T-cell (primary cell): ENCODE measurements at regions not wholly inside any gene's neighbourhood (a gene's known extent, or its start where the extent isn't known, plus 50 kb on each side); places are given as distances from the start of the nearest gene placed in this dataset.

Experiments used
- ATAC-seq, 4 experiments: fragments of 200-7000 bp in 3 of 4; fragments of 150-1000 bp in 1 of 4; cut with Tn5 transposase; replicated peaks in 1 of 4; 1 replicate in 3 of 4; 2 replicates in 1 of 4; pipeline ENCODE4 v1.10.0; 2021; ENCODE audit warnings: moderate library complexity in 3 of 4, mild to moderate bottlenecking in 2 of 4, moderate number of reproducible peaks in 1 of 4
- CTCF ChIA-PET, 2 donors: fragments of 300-600 bp; sonication (Branson Sonifier 250); formaldehyde crosslinking; loops; one replicate each; lab custom pipeline; 2022; ENCODE audit warnings: antibody characterized with exemption in 2 of 2; lab: Charles Lee
- POLR2A ChIA-PET, 2 donors: fragments of 300-600 bp; sonication (Branson Sonifier 250); formaldehyde crosslinking; loops; one replicate each; lab custom pipeline; 2022; ENCODE audit warnings: antibody characterized with exemption in 2 of 2; lab: Charles Lee
- DNase-seq, 35 experiments: peaks; one replicate each; pipeline versions ENCODE4 v3.0.0 to v3.0.0-alpha.2; 2013 to 2023
- H3K27ac ChIP-seq: one replicate; pipeline ENCODE4 v1.5.1; 2013; ENCODE audit warnings: low read length
- H3K27me3 ChIP-seq, 2 experiments: replicated peaks in 1 of 2; 1 replicate in 1 of 2; 2 replicates in 1 of 2; pipeline versions ENCODE4 v1.6.1 to v1.7.0; 2013; ENCODE audit warnings: low read length in 1 of 2, mixed read lengths in 1 of 2; ENCODE audit not compliant: control insufficient read depth in 2 of 2, insufficient read depth in 2 of 2; ENCODE audit errors: extremely low read depth in 1 of 2
- H3K36me3 ChIP-seq, 2 donors: 1 replicate in 1 of 2; 2 replicates in 1 of 2; pipeline versions ENCODE4 v1.6.1 to v1.7.0; 2013; ENCODE audit warnings: low read length in 1 of 2; ENCODE audit not compliant: control insufficient read depth in 2 of 2, insufficient read depth in 1 of 2; ENCODE audit errors: extremely low read depth in 1 of 2
- H3K4me1 ChIP-seq, 2 experiments: 1 replicate in 1 of 2; 2 replicates in 1 of 2; pipeline versions ENCODE4 v1.6.1 to v1.7.0; 2013; ENCODE audit warnings: low read length in 2 of 2, mixed read lengths in 1 of 2; ENCODE audit not compliant: insufficient read depth in 2 of 2, control insufficient read depth in 1 of 2; ENCODE audit errors: extremely low read depth in 1 of 2
- H3K4me3 ChIP-seq, 2 donors: 1 replicate in 1 of 2; 2 replicates in 1 of 2; pipeline versions ENCODE4 v1.5.1 to v1.7.0; 2013; ENCODE audit warnings: mild to moderate bottlenecking in 2 of 2, low read length in 1 of 2, moderate library complexity in 1 of 2; ENCODE audit not compliant: control insufficient read depth in 1 of 2; ENCODE audit errors: extremely low read depth in 1 of 2
- H3K9me3 ChIP-seq: 2 replicates; pipeline ENCODE4 v1.7.0; 2013
- H3K27ac Mint-ChIP-seq, 2 donors: one replicate each; pipeline ENCODE4 v1.8.0; 2020 to 2021; ENCODE audit warnings: mild to moderate bottlenecking in 2 of 2, mixed read lengths in 2 of 2
- H3K27me3 Mint-ChIP-seq, 2 donors: one replicate each; pipeline ENCODE4 v1.8.0; 2021 to 2022; ENCODE audit warnings: mixed read lengths in 2 of 2
- H3K36me3 Mint-ChIP-seq: one replicate; pipeline ENCODE4 v1.8.0; 2021; ENCODE audit warnings: mixed read lengths
- H3K4me1 Mint-ChIP-seq, 3 donors: one replicate each; pipeline ENCODE4 v1.8.0; 2020 to 2022; ENCODE audit warnings: mixed read lengths in 3 of 3, mild to moderate bottlenecking in 1 of 3
- H3K4me3 Mint-ChIP-seq, 3 donors: one replicate each; pipeline ENCODE4 v1.8.0; 2020 to 2022; ENCODE audit warnings: mild to moderate bottlenecking in 3 of 3, mixed read lengths in 3 of 3, moderate library complexity in 3 of 3
- H3K9me3 Mint-ChIP-seq, 3 donors: one replicate each; pipeline ENCODE4 v1.8.0; 2020 to 2022; ENCODE audit warnings: mixed read lengths in 3 of 3
- WGBS: methylation state at CpG from one replicate; pipeline ENCODE4 v1.1.5; 2013; ENCODE audit warnings: missing lambda C conversion rate; ENCODE audit not compliant: insufficient coverage; 5-methylcytosine and 5-hydroxymethylcytosine counted together

- H3K4me1 Mint-ChIP-seq, result no peaks in the 10 kb centered on the region
- no peaks in the 10 kb centered on the region for H3K9me3 Mint-ChIP-seq
- Histone ChIP-seq H3K4me1 (no peaks in the 10 kb centered on the region), H3K4me3 (no peak overlapping the region), H3K27ac (no peak overlapping the region), H3K36me3 (no peaks in the 10 kb centered on the region), H3K9me3 (no peaks in the 10 kb centered on the region), H3K27me3 (peaks cover 0 to 39% of the 10 kb centered on the region in 2 experiments)
- ChIA-PET POLR2A (no interaction called here), CTCF (no interaction called here)
- no peak overlapping the region for H3K4me3 Mint-ChIP-seq
- 67% methylated on average over 15 of the region's 21 CpGs for whole genome bisulfite sequencing
- no peak overlapping the region for H3K27ac Mint-ChIP-seq
- no peak for DNase-seq
- no peak for ATAC-seq
- no peaks in the 10 kb centered on the region for H3K36me3 Mint-ChIP-seq
- H3K27me3 Mint-ChIP-seq, result peaks cover 18 to 22% of the 10 kb centered on the region in 2 donors
These were observed 79.4 kb upstream of the POU3F1 start for GRCh38 chr1:38125837-38126520.

GRCh38 chr1:38125016-38125415, 78.4 kb upstream of the POU3F1 start:
- Mint-ChIP-seq H3K9me3 (no peaks in the 10 kb centered on the region), H3K27ac (no peak overlapping the region), H3K27me3 (peaks cover 16 to 19% of the 10 kb centered on the region in 2 donors), H3K4me3 (no peak overlapping the region), H3K36me3 (no peaks in the 10 kb centered on the region), H3K4me1 (no peaks in the 10 kb centered on the region)
- Histone ChIP-seq H3K9me3 (no peaks in the 10 kb centered on the region), H3K36me3 (no peaks in the 10 kb centered on the region), H3K4me3 (no peak overlapping the region), H3K27me3 (peaks cover 0 to 32% of the 10 kb centered on the region in 2 experiments), H3K4me1 (no peaks in the 10 kb centered on the region), H3K27ac (no peak overlapping the region)
- 84% methylated on average over 4 of the region's 5 CpGs for WGBS
- DNase-seq (no peak), ATAC-seq (no peak)
- CTCF ChIA-PET, result no interaction called here
- POLR2A ChIA-PET, result no interaction called here

- Mint-ChIP-seq H3K27me3 (peaks cover 7 to 14% of the 10 kb centered on the region in 2 donors), H3K9me3 (no peaks in the 10 kb centered on the region), H3K27ac (no peak overlapping the region), H3K4me1 (no peaks in the 10 kb centered on the region), H3K4me3 (no peak overlapping the region), H3K36me3 (no peaks in the 10 kb centered on the region)
- H3K36me3 ChIP-seq, result no peaks in the 10 kb centered on the region
- CTCF ChIA-PET, result no interaction called here
- no peaks in the 10 kb centered on the region for H3K4me1 ChIP-seq
- ATAC-seq (no peak), DNase-seq (no peak)
- WGBS, result 91% methylated on average over 14 of the region's 19 CpGs
- no peaks in the 10 kb centered on the region for H3K9me3 ChIP-seq
- H3K4me3 ChIP-seq, result no peak overlapping the region
- POLR2A ChIA-PET, result no interaction called here
- peaks cover 0 to 28% of the 10 kb centered on the region in 2 experiments for H3K27me3 ChIP-seq
- H3K27ac ChIP-seq, result no peak overlapping the region
These were observed 77.0 kb upstream of the POU3F1 start for GRCh38 chr1:38123356-38124135.

GRCh38 chr1:38121231-38121680, 74.7 kb upstream of the POU3F1 start:
- ATAC-seq, result no peak
- H3K4me1 Mint-ChIP-seq, result no peaks in the 10 kb centered on the region
- no peaks in the 10 kb centered on the region for H3K9me3 Mint-ChIP-seq
- no peak for DNase-seq
- H3K27ac Mint-ChIP-seq, result no peak overlapping the region
- Histone ChIP-seq H3K4me3 (no peak overlapping the region), H3K27me3 (peaks cover 0 to 24% of the 10 kb centered on the region in 2 experiments), H3K36me3 (no peaks in the 10 kb centered on the region), H3K4me1 (no peaks in the 10 kb centered on the region), H3K27ac (no peak overlapping the region), H3K9me3 (no peaks in the 10 kb centered on the region)
- H3K36me3 Mint-ChIP-seq, result no peaks in the 10 kb centered on the region
- ChIA-PET POLR2A (no interaction called here), CTCF (no interaction called here)
- WGBS, result 70% methylated on average over 13 of the region's 14 CpGs
- H3K27me3 Mint-ChIP-seq, result peaks cover 0 to 8% of the 10 kb centered on the region in 2 donors
- H3K4me3 Mint-ChIP-seq, result no peak overlapping the region

GRCh38 chr1:38120552-38121230, 74.1 kb upstream of the POU3F1 start:
- ATAC-seq (no peak), DNase-seq (no peak)
- peaks cover 0 to 24% of the 10 kb centered on the region in 2 experiments for H3K27me3 ChIP-seq
- H3K27ac ChIP-seq, result no peak overlapping the region
- H3K4me3 ChIP-seq, result no peak overlapping the region
- no peaks in the 10 kb centered on the region for H3K36me3 Mint-ChIP-seq
- no peaks in the 10 kb centered on the region for H3K4me1 ChIP-seq
- H3K27ac Mint-ChIP-seq, result no peak overlapping the region
- H3K4me1 Mint-ChIP-seq, result no peaks in the 10 kb centered on the region
- H3K36me3 ChIP-seq, result no peaks in the 10 kb centered on the region
- H3K9me3 ChIP-seq, result no peaks in the 10 kb centered on the region
- peaks cover 0 to 10% of the 10 kb centered on the region in 2 donors for H3K27me3 Mint-ChIP-seq
- no peaks in the 10 kb centered on the region for H3K9me3 Mint-ChIP-seq
- POLR2A ChIA-PET, result no interaction called here
- no peak overlapping the region for H3K4me3 Mint-ChIP-seq
- 84% methylated on average over 5 of the region's 5 CpGs for WGBS
- CTCF ChIA-PET, result no interaction called here

GRCh38 chr1:38118976-38119375, 72.4 kb upstream of the POU3F1 start:
- WGBS, result 73% methylated on average over 7 of the region's 9 CpGs
- no peak for DNase-seq
- H3K4me3 ChIP-seq, result no peak overlapping the region
- Mint-ChIP-seq H3K9me3 (no peaks in the 10 kb centered on the region), H3K27me3 (peaks cover 0 to 9% of the 10 kb centered on the region in 2 donors), H3K4me3 (no peak overlapping the region), H3K36me3 (no peaks in the 10 kb centered on the region), H3K4me1 (no peaks in the 10 kb centered on the region), H3K27ac (no peak overlapping the region)
- no peak for ATAC-seq
- H3K36me3 ChIP-seq, result no peaks in the 10 kb centered on the region
- no peaks in the 10 kb centered on the region for H3K9me3 ChIP-seq
- H3K27ac ChIP-seq, result no peak overlapping the region
- peaks cover 0 to 21% of the 10 kb centered on the region in 2 experiments for H3K27me3 ChIP-seq
- ChIA-PET POLR2A (no interaction called here), CTCF (no interaction called here)
- no peaks in the 10 kb centered on the region for H3K4me1 ChIP-seq
